DND-41 (cell line): ENCODE measurements at regions not wholly inside any gene's neighbourhood (a gene's known extent, or its start where the extent isn't known, plus 50 kb on each side); places are given as distances from the start of the nearest gene placed in this dataset.

Experiments used
- ATAC-seq: fragments of 200-7000 bp; cut with Tn5 transposase; 3 replicates; pipeline ENCODE4 v1.9.1; 2021; ENCODE audit warnings: low read depth; ENCODE audit not compliant: insufficient read depth
- DNase-seq: peaks from one replicate; pipeline ENCODE4 v3.0.0-alpha.2; 2020
- H2AFZ ChIP-seq: 2 replicates; pipeline ENCODE4 v1.6.0; 2012; ENCODE audit warnings: low read depth, low read length
- H3K27ac ChIP-seq: 2 replicates; pipeline ENCODE4 v1.5.1; 2012; ENCODE audit warnings: low read length, inconsistent platforms
- H3K27me3 ChIP-seq: fragments of 200-600 bp; sonication (generic); 2 replicates; pipeline ENCODE4 v1.6.0; 2012; ENCODE audit warnings: low read length, mild to moderate bottlenecking, inconsistent platforms; ENCODE audit not compliant: insufficient read depth, poor library complexity
- H3K36me3 ChIP-seq: 2 replicates; pipeline ENCODE4 v1.5.1; 2012; ENCODE audit warnings: low read length, inconsistent platforms; ENCODE audit not compliant: insufficient read depth
- H3K4me1 ChIP-seq: 2 replicates; pipeline ENCODE4 v1.5.1; 2012; ENCODE audit warnings: mild to moderate bottlenecking, low read length; ENCODE audit not compliant: insufficient read depth
- H3K4me2 ChIP-seq: 2 replicates; pipeline ENCODE4 v1.6.0; 2012; ENCODE audit warnings: mild to moderate bottlenecking, moderate library complexity, low read length, inconsistent platforms; ENCODE audit not compliant: insufficient read depth
- H3K4me3 ChIP-seq, 2 experiments: fragments of 200-600 bp in 1 of 2; shearing (Covaris generic) in 1 of 2; 2 replicates each; pipeline ENCODE4 v1.5.1; 2012 to 2016; ENCODE audit warnings: inconsistent platforms in 2 of 2, low read length in 2 of 2, mild to moderate bottlenecking in 2 of 2, low read depth in 1 of 2, moderate library complexity in 1 of 2
- H3K79me2 ChIP-seq: 2 replicates; pipeline ENCODE4 v1.6.0; 2012; ENCODE audit warnings: low read length, inconsistent platforms; ENCODE audit not compliant: insufficient read depth
- H3K9ac ChIP-seq: 2 replicates; pipeline ENCODE4 v1.6.0; 2012; ENCODE audit warnings: low read depth, mild to moderate bottlenecking, inconsistent platforms, low read length, moderate library complexity
- H3K9me3 ChIP-seq: 2 replicates; pipeline ENCODE4 v1.5.1; 2012; ENCODE audit warnings: low read length, moderate library complexity, mild to moderate bottlenecking, inconsistent platforms; ENCODE audit not compliant: insufficient read depth, severe bottlenecking
- H4K20me1 ChIP-seq: 2 replicates; pipeline ENCODE4 v1.6.0; 2012; ENCODE audit warnings: low read length; ENCODE audit not compliant: insufficient read depth
- EZH2 ChIP-seq: IDR thresholded peaks from 3 replicates; pipeline ENCODE4 v1.6.1; 2012; ENCODE audit warnings: borderline replicate concordance, low read depth, mild to moderate bottlenecking, moderate library complexity, low read length, inconsistent platforms; ENCODE audit not compliant: severe bottlenecking
- TF ChIP-seq, protein P1 (sequence below): IDR thresholded peaks from 2 replicates; pipeline ENCODE4 v1.5.1; 2012; ENCODE audit warnings: borderline replicate concordance, low read length, moderate library complexity, mild to moderate bottlenecking; ENCODE audit not compliant: poor library complexity, severe bottlenecking; ENCODE audit errors: extremely low read depth

DNA sequence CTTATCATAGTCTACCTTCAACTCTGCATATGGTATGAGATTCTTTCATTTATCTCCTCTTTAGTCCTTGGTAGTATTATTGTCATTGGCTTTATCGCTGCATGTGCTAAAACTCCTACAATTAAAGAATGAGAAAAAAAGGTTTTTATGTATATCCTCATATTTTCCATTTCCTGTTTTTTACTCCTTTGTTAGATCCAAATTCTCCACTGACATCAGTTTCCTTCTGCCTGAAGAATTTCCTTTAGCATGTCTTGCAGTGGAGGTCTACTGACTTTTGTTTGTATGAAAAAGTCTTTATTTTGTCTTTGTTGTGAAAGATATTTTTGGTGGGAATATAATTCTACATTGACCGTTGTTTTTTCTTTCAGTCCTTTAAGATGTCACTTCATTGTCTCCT, 81.0 kb upstream of the TNIK start:
- H3K4me1 ChIP-seq = no peaks in the 10 kb centered on the region
- no peak overlapping the region for H3K9ac ChIP-seq
- H3K9me3 ChIP-seq = no peaks in the 10 kb centered on the region
- TF ChIP-seq, protein P1, sequence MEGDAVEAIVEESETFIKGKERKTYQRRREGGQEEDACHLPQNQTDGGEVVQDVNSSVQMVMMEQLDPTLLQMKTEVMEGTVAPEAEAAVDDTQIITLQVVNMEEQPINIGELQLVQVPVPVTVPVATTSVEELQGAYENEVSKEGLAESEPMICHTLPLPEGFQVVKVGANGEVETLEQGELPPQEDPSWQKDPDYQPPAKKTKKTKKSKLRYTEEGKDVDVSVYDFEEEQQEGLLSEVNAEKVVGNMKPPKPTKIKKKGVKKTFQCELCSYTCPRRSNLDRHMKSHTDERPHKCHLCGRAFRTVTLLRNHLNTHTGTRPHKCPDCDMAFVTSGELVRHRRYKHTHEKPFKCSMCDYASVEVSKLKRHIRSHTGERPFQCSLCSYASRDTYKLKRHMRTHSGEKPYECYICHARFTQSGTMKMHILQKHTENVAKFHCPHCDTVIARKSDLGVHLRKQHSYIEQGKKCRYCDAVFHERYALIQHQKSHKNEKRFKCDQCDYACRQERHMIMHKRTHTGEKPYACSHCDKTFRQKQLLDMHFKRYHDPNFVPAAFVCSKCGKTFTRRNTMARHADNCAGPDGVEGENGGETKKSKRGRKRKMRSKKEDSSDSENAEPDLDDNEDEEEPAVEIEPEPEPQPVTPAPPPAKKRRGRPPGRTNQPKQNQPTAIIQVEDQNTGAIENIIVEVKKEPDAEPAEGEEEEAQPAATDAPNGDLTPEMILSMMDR = no peak
- TF ChIP-seq EZH2 = no peak
- no peak for DNase-seq
- no peak overlapping the region for H3K27ac ChIP-seq
- no peak overlapping the region for H3K4me3 ChIP-seq
- H3K79me2 ChIP-seq = no peaks in the 10 kb centered on the region
- ATAC-seq = no peak
- no peaks in the 10 kb centered on the region for H4K20me1 ChIP-seq
- no peak overlapping the region for H3K4me2 ChIP-seq
- no peaks in the 10 kb centered on the region for H3K27me3 ChIP-seq
- H3K36me3 ChIP-seq = no peaks in the 10 kb centered on the region
- no peak overlapping the region for H2AFZ ChIP-seq

DNA sequence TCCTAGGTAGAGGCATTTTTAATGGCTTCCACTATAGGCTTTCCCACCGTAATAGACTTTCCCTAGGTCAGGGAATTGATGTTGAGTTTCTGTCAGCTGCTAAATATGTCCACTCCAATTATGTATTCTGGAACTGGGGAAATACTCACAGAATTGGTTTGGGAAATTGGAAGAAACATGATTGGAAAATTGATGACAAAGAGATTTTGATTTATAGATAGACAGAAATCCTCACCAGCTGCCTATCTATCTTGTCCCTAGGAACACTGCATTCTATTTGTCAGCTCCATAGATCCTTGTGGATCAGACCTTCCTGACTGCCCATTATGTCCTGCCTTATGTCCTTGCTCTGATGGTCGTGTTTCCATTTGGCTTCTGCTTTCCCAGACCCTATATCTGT, 75.6 kb upstream of the TNIK start:
- Histone ChIP-seq H3K4me2 (no peak overlapping the region), H2AFZ (no peak overlapping the region), H3K79me2 (no peaks in the 10 kb centered on the region), H3K4me1 (no peaks in the 10 kb centered on the region), H3K27me3 (no peaks in the 10 kb centered on the region), H4K20me1 (no peaks in the 10 kb centered on the region), H3K9me3 (no peaks in the 10 kb centered on the region), H3K27ac (no peak overlapping the region), H3K36me3 (no peaks in the 10 kb centered on the region), H3K4me3 (no peak overlapping the region), H3K9ac (no peak overlapping the region)
- TF ChIP-seq, protein P1 = no peak
- no peak for TF ChIP-seq EZH2
- no peak for ATAC-seq
- no peak for DNase-seq

DNA sequence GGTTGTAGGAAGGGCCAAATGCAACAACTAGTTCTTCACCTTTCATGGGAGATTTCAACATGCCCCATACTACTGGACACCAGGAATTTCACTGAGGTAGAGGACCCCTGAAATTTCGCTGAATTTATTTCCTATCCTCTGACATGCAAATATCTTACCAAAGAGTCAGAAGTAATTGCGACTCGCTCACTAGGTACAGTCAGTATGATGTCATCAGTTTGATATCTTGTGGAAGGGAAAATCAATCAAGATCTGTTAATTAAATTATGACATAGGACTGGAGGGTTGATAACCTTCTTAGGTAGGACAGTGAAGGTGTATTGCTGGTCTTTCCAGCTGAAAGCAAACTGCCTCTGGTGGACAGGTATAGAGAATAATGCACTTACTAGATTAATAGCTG, 74.9 kb upstream of the TNIK start:
- Histone ChIP-seq H3K36me3 (no peaks in the 10 kb centered on the region), H4K20me1 (no peaks in the 10 kb centered on the region), H3K27me3 (no peaks in the 10 kb centered on the region), H3K4me1 (no peaks in the 10 kb centered on the region), H3K4me2 (no peak overlapping the region), H3K9ac (no peak overlapping the region), H3K9me3 (no peaks in the 10 kb centered on the region), H3K4me3 (no peak overlapping the region), H3K27ac (no peak overlapping the region), H3K79me2 (no peaks in the 10 kb centered on the region), H2AFZ (no peak overlapping the region)
- DNase-seq = no peak
- no peak for TF ChIP-seq EZH2
- no peak for ATAC-seq

DNA sequence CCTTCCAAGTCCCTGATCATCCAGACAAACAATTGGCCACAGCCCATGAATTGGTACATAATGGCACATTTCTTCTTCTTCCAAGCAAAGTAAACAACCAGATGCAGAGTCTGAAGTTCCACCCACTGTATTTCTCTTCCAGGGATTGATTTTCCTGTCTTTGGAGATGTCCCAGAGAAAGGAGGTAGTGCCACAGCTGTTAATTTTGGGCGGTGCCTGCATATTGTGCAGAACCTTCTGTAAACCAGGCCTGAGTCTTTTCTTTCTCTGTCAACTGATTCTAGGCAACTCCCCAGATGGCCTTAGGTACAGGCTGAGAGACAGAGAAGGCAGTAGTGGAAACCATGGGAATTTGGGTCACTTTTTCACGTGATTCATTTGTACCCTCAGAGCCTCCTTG, 73.5 kb upstream of the TNIK start:
- Histone ChIP-seq H3K9me3 (no peaks in the 10 kb centered on the region), H3K27ac (no peak overlapping the region), H3K79me2 (no peaks in the 10 kb centered on the region), H3K4me2 (no peak overlapping the region), H4K20me1 (no peaks in the 10 kb centered on the region), H3K4me3 (no peak overlapping the region), H3K36me3 (no peaks in the 10 kb centered on the region), H3K27me3 (no peaks in the 10 kb centered on the region), H2AFZ (no peak overlapping the region), H3K9ac (no peak overlapping the region), H3K4me1 (no peaks in the 10 kb centered on the region)
- DNase-seq (no peak), ATAC-seq (no peak)
- no peak for TF ChIP-seq EZH2
- TF ChIP-seq, protein P1 = no peak
